HG02885 (cell line): ENCODE measurements at regions not wholly inside any gene's neighbourhood (a gene's known extent, or its start where the extent isn't known, plus 50 kb on each side); places are given as distances from the start of the nearest gene placed in this dataset.

ENCODE experiments used
- ATAC-seq: cut with Tn5 transposase; IDR thresholded peaks from one replicate; pipeline ENCODE4 v1.9.1; 2021; ENCODE audit warnings: mild to moderate bottlenecking; ENCODE audit not compliant: unreplicated experiment, poor library complexity

DNA sequence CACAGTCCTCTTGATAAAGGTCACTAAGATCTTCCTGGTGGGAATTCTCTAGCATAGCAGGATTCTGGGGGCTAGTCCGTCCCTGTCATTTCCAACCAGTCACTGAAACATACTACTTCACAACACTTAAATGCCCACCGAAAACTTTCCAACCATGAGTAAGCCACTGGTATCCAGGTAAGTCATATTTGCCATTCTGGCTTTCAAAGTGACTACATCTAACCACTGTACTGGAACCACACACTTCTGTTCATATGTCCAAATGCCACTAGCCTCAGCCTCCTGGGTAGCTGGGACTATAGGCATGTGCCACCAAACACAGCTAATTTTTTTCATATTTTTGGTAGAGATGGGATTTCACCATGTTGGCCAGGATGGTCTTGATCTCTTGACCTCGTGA lies 64.3 kb upstream of the VANGL1 start:
- ATAC-seq, result no peak

DNA sequence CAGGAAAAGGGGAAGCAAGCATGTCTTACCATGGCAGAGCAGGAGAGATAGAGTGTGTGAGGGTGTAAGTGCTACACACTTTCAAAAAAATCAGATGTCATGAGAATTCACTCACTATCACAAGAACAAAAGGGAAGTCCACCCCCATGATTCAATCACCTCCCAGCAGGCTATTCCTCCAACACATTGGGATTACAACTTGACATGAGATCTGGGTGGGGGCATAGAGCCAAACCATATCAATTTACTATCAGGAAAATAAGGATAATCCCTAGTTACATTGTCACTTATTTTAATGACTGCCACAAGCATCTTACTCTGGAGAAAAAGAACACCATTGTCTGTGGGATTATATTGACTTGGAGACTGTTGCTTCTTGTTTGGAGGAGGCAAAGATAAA lies 66.1 kb upstream of the VANGL1 start:
- no peak for ATAC-seq

DNA sequence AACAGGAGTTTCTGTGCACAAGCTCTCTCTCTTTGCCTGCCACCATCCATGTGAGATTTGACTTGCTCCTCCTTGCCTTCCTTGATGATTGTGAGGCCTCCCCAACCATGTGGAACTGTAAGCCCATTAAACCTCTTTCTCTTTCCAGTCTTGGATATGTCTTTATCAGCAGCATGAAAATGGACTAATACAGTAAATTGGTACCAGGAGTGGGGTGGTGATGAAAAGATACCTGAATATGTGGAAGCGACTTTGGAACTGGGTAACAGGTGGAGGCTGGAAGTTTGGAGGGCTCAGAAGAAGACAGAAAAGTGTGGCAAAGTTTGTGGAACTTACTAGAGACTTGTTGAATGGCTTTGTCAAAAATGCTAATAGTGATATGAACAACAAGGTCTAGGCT lies 69.1 kb upstream of the VANGL1 start:
- ATAC-seq, result no peak

DNA sequence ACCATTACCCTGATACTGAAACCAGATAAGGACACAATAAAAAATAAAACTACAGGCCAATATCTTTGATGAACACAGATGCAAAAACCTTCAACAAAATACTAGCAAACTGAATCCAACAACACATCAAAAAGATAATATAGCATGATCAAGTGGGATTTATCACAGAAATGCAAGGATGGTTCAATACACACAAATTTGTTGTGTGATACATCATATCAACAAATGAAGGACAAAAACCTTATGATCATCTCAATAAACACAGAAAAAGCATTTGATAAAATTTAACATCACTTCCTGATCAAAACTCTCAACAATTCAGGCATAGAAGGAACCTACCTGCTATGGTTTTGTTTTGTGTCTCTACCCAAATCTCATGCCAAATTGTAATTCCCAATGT lies 74.3 kb upstream of the VANGL1 start:
- no peak for ATAC-seq

DNA sequence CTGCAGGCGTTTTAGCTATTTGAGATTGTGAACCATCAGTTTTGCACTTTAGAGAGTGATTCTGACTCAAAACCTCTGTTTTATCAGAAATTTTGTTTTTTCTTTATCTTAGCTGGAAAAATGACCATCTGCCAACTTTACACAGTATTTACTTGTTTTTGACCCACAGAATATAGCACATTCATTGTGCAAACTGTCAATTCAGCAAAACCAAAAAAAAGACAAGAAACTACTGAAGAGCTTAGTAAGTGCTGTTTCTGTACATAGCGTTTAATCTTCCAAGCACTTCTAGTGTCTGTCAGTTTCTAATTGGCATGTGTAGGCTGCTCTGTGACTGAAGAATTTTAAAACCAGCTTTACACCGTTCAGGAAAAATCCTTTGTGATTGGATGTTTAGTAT lies 76.0 kb upstream of the VANGL1 start:
- ATAC-seq, result no peak

DNA sequence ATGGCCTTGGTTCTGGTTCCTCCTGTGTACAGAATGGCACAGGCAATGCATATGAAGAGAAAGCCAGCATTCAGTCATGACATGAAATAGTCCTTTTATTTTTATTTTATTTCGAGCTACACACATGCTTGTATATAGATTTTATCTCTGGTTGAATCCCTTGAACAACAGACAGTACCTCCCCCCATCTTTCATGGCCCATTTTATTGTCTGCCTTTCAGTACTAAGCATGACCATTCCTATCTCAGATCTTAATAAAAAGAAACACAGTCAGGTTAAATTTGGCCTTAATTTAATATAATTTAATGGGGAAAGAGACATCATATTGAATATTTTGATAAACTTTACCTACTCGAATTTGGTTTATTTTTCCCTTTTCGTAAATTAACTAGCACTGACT lies 76.4 kb upstream of the VANGL1 start:
- ATAC-seq, result no peak

DNA sequence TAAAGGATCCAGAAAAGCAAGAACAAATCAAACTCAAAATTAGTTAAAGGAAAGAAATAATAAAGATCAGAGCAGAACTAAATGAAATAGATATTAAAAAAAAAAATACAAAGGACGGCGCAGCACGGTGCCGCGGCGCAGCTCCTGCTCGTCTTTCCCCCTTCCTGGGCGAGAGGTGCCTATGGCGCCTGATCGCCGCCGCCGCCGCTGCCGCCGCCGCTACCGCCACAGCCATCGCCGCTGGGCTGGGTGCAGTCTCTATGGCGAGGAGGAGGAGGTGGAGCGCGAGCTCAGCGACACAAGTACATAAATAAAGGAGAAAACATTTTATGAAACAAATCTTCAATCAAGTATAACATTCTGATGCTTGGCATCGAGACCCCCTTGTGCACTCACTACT lies 77.6 kb upstream of the VANGL1 start:
- ATAC-seq, result no peak

DNA sequence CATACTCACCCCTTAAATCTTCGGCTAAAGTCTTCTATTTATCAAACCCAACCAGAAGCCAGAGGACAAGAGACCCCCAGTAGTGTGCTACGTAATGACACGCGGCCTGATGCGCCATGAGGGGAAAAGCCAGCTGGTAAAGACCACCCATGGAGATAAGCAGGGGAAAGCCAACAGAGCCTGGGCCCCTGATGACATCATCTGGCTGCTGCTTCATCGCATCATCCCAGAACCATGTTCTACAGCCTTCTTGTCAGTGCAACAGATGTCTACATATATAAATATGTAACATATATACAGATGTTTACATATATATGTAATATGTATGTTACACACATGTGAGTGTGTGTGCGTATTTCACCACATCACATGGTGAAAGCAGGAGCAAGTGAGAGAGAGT lies 81.7 kb upstream of the VANGL1 start:
- no peak for ATAC-seq

DNA sequence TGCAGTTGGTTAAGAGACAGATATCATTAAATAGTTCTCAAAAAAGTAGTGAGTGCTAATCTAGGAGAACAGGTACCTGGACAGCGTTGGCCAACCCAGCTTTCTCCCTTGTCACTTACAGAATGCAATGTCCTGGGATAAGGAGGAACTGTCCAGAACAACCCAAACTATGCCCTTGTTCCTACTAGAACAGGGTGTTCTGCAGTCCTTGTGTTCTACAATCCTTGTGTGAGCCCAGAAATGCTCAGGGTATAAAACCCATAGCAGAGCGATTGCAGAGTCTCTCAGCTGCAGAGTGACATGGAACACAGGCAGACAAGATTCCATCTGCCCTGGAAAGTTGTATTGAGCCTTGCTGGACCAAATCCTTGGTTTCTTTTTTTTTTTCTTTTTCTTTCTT lies 83.5 kb upstream of the VANGL1 start:
- no peak for ATAC-seq

DNA sequence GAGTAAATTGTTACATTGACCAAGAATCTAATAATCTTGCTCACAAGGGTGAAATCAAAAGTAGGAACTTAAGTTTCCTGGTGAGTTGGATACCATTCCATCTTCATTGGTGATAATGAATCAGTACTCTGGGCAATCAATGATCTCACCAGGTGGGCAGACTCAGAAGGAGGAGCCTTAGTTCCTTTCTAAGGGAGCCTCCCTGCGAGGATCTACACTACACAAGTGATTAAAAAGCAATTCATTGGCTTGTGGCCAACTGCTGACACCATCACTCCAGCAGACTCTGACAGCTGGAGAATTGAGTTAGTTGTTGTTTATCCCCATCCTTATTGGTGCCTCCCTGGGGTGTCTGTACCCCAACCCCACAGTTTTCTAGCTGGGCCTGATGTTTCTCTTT lies 84.1 kb upstream of the VANGL1 start:
- no peak for ATAC-seq

DNA sequence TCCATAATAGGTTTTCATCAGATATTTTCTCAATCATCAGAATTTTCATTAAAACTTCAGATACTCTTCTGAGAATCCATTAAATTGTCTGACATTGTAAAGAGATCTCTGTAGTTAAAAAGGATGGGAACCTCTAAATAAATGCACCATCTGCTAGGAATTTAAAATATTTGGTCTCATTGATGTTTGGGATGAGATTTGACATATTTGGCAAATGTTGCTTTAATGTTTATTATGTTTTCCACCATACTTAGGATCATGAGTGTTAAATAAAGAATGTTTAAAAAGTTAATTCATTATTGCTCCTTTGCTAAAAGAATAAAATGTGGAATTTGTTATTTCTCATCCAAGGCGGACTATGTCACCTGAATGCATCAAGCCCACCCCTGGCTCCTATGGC lies 85.5 kb upstream of the VANGL1 start:
- ATAC-seq, result no peak

DNA sequence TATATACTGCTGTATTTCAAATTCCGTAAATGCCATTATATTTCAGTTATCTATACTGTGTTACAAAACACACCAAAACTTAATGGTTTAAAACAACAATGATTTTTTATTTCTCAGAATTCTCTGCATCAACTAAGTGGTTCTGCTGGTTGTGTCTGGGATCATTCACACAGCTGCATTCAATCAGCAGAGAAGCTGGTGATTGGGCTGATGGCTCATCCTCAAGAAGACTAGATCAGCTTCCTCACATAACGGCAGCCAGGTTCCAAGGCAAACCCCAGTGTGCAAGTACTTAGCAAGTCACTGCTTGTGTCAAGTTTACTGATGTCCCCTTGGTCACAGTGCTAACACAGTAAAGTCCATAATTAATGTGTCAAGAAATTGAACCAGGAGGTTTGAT lies 86.3 kb upstream of the VANGL1 start:
- ATAC-seq, result no peak

DNA sequence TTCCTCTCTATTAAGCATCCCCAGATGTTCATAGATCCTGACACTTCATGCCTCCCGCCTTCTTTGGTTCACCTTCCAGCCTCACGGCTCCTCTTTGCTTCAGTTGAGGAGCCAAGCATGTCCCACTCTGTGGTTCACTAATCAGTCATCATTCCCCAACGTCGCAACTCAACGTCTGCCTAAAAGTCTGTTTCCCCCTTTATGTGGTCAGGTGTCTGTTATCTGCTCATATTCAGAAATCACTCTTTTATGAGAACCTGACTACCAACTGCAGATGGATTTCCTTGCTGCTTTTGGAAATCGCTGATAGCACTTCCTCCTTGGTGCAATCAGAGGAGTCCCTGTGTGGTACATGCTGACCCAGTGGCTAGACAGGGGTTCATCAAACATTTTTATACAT lies 94.1 kb upstream of the VANGL1 start:
- ATAC-seq, result no peak

DNA sequence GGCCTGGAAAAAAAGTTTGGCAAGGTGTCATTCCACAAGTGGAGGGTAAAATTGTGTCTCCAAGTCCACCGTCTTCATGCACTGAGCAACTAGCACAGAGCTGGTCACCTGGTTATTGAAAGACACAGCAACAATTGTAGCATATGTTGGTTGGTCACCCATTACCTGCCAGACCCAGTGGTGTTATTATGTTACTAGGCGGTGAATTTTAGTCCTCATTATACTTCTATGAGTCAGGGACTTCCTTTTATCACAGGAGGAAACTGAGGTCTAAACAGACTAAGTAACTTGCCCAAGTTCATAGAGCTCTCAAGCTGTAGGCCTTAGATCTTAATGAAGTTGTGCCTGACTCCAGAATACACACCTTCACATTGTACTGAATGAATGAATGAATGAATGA lies 94.9 kb upstream of the VANGL1 start:
- ATAC-seq, result no peak

DNA sequence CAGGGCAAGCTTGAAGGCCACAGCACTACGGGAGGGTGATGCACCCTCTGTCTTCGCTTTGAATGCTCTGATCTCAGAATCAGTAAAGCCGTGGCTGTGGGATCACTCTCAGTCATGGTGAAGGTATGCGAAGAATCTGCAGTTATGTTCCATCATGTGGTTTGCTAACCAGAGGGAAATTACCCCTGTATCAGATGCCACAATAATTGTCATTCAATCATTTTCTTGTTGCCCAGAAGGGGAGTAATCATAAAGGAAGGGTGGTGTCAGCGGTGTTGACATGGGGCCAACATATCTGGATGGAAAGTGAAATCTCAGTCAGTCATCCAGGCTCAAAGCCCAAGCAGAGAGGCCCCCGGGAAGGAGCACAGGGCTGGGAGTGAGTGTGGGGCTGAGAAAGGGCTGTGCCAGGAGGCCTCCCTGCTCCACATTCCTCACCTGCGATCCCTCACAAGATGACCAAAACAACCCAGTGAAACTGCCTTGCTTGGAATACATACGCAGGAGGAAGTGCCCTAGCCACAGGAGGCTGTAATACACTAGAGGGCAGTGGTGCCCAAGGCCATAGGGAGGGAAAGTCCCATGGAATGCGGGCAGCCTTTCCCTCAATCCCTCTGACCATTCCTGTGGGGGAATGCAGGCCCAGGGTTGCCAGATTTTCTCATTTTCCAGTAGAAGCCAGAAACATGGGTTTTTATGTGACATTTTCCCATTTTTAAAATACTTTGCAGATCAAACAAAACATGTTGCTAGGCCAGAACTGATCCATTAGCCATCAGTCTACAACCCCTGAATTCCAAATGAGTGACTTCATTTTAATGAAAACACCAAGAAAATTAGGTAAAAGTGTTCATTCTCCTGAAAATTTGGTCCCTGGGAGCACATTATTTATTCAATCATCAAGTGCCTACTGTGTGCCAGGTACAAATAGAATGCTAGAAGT lies 95.7 kb upstream of the VANGL1 start:
- ATAC-seq, result no peak

DNA sequence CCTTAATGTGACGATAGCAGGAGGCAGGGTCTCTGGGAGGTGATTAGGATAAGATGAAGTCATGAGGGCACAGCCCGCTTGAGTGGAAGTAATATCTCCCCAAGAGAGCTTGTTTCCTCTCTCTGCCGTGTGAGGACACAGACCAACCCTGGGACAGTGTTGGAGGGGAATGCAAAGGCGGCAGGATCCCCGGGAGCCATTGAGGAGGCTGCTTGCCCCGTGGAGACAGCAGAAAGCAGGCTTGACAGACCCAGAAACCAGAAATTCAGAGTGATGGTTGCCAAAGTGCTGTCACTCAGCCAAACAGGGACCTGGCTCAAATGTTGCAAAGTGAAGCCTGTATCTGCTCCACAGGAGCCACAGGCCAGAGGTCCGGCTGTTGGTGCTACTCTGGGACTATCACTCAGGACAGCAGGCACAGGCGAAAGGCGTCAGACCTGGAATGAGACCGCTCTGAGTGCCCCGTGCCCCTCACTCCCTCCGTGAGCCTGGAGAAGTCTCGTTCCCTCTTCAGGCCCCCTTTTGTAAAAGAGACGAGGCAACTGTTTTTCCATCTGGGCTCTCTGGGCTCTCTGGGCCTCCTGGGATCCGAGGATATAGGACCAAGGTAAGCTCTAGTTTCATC lies 96.6 kb upstream of the VANGL1 start:
- ATAC-seq, result no peak

DNA sequence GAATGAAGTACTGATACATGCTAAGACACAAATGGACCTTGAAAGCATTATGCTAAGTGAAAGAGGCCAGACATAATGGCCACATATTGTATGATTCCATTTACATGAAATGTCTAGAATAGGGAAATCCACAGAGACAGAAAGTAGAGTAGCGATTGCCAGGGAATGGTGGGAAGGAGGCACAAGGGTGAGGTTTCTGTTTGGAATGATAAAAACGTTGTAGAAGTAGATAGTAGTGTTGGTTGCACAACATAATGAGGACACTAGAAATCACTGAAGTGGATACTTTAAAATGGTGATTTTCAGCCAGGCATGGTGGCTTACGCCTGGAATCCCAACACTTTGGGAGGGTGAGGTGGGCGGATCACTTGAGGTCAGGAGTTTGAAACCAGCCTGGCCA lies 97.6 kb upstream of the VANGL1 start:
- ATAC-seq, result no peak

DNA sequence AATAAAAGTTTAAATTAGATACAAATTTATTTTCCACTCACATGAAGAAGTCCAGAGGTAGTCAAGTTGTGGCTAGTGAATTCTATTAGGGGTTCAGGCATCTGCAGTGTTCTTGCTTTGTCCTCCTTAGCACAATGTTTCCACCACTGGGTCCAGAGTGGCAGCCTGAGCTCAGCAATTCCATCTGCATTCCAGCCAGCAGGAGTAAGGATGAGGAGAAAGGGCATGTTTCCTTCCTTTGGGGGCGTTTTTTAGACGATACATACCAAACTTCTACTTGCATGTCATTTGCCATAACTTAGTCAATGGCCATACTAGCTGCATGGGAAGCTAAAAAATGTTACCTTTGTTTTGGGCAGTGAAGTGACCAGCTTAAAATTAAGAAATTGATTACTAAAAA lies 98.5 kb upstream of the VANGL1 start:
- no peak for ATAC-seq

DNA sequence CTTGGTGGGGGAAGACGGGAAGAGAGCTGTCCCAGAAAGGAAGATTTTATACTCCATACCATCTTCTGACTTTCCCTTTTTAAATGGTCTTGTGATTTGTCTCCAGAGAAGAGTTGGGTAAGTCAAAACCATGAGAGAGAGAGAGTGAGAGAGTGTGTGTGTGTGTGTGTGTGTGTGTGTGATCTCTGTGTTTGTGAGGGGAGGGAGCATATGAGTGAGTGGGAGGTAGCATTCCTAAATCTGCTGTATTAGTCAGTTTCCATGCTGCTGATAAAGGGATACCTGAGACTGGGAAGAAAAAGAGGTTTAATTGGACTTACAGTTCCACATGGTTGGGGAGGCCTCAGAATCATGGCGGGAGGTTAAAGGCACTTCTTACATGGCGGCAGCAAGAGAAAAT lies 102.0 kb upstream of the VANGL1 start:
- no peak for ATAC-seq

DNA sequence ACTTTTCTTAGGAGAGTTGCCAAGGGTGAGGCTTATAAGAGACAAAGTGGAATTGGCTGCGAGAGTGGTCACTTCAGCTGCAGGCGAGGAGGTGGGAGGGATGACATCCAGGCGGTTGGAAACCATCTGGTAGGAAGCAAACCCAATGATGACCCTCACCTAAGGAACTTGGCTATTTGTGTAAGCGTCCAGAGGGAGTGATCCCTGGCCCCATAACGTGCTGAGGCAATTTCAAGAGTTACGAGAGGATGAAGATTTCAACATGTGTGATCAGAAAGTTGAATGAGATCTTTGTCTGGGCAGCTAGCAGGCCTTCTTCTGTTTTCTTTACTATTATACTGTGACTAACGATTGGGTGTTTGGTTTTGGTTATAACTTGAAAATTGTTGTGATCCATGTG lies 102.7 kb upstream of the VANGL1 start:
- ATAC-seq, result no peak

DNA sequence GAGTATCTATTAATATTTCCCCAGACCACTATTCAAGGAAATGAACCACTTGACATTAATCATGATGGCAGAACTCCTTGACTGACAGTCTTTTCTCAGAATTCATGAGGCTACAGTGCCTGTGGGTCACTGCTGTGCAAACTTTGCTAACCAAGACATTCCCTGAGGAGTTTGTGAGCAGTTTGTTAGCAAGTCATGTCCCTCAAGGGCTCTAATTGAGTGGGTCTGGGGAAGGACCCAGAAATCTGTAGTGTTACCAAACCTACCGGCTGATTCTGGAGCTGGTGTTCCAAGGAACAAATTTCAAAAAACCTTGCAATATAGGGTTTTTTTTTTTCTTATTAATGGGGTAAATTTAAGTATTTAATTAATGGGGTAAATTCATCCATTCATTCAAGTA lies 103.2 kb upstream of the VANGL1 start:
- ATAC-seq, result no peak

DNA sequence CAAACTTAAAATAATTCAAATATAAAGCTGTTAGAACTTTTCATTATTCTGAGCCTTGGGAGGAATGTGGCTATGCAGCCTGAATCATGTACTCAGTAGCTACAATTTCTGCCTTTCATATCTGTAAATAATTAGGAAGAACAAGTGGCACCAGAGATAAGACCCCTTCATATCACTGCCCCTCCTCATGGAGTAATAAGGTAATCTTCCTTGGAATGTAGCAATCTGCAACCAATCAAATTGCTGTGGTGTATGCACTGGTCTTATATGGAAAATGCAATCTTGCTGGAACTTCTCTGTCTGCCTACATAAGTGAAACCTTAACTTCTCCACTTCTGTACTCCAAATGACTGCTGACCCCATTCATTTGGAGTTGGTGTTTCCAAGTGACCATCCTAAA lies 104.4 kb upstream of the VANGL1 start:
- no peak for ATAC-seq
